HL-60 (cell line): ENCODE measurements at regions not wholly inside any gene's neighbourhood (a gene's known extent, or its start where the extent isn't known, plus 50 kb on each side); places are given as distances from the start of the nearest gene placed in this dataset.
"Not testable (repeated sequence)": the region's sequence is repeated elsewhere in the genome, so short reads cannot be mapped to it uniquely, and the experiment has no call there.

Experiments used
- CTCF ChIP-seq: IDR thresholded peaks from one replicate; pipeline ENCODE4 v1.5.1; 2011; ENCODE audit warnings: low read length, control low read depth, inconsistent platforms; ENCODE audit not compliant: insufficient read depth
- GABPA ChIP-seq: IDR thresholded peaks from 2 replicates; pipeline ENCODE4 v1.6.1; 2012; ENCODE audit warnings: low read depth
- POLR2AphosphoS5 ChIP-seq: IDR thresholded peaks from 2 replicates; pipeline ENCODE4 v1.6.1; 2012; ENCODE audit warnings: low read depth
- REST ChIP-seq: IDR thresholded peaks from 2 replicates; pipeline ENCODE4 v1.6.1; 2012; ENCODE audit warnings: low read depth; ENCODE audit not compliant: insufficient replicate concordance
- SPI1 ChIP-seq: IDR thresholded peaks from 2 replicates; pipeline ENCODE4 v1.6.1; 2012; ENCODE audit warnings: low read depth, mild to moderate bottlenecking, borderline replicate concordance

GRCh38 chr2:90239769-90240168, 1548.3 kb downstream of the RPIA start:
- not testable (repeated sequence) for TF ChIP-seq CTCF, POLR2AphosphoS5, REST, GABPA, SPI1
